H1 (cell line): ENCODE measurements at regions not wholly inside any gene's neighbourhood (a gene's known extent, or its start where the extent isn't known, plus 50 kb on each side); places are given as distances from the start of the nearest gene placed in this dataset.

Experiments used
- CTCF ChIA-PET: fragments of 300-600 bp; sonication (Branson Sonifier 250); formaldehyde crosslinking; loops from one replicate; lab custom pipeline; 2021; ENCODE audit not compliant: partially characterized antibody; lab: Charles Lee
- POLR2A ChIA-PET: fragments of 300-600 bp; sonication (Branson Sonifier 250); formaldehyde crosslinking; loops from one replicate; lab custom pipeline; 2021; ENCODE audit warnings: inconsistent platforms; ENCODE audit not compliant: partially characterized antibody; lab: Charles Lee
- DNase-seq, 2 experiments: peaks; one replicate each; pipeline versions ENCODE4 v3.0.0 to v3.0.0-alpha.2; 2010 to 2022; ENCODE audit warnings: low spot score in 2 of 2, low read depth in 1 of 2, mixed read lengths in 1 of 2
- FAIRE-seq: peaks from 2 replicates; lab custom pipeline; 2011; peaks lifted over from hg19 to GRCh38; lab: Jason Lieb, UNC
- H2AFZ ChIP-seq: 2 replicates; pipeline ENCODE4 v1.8.1; 2012; ENCODE audit warnings: low read length, inconsistent platforms
- H2AK5ac ChIP-seq: 2 replicates; pipeline ENCODE4 v1.6.1; 2013; ENCODE audit warnings: low read depth, low read length
- H2BK120ac ChIP-seq: replicated peaks from 2 replicates; pipeline ENCODE3; 2013; ENCODE audit warnings: low read depth, low read length, inconsistent platforms
- H2BK12ac ChIP-seq: 2 replicates; pipeline ENCODE4 v1.6.1; 2013; ENCODE audit warnings: low read depth, low read length
- H2BK15ac ChIP-seq: 2 replicates; pipeline ENCODE4 v1.6.1; 2013; ENCODE audit warnings: low read length
- H2BK20ac ChIP-seq: 2 replicates; pipeline ENCODE4 v1.6.1; 2013; ENCODE audit warnings: low read length
- H2BK5ac ChIP-seq: 2 replicates; pipeline ENCODE4 v1.6.1; 2013; ENCODE audit warnings: low read depth, low read length
- H3K14ac ChIP-seq: 2 replicates; pipeline ENCODE4 v1.6.1; 2013; ENCODE audit warnings: inconsistent platforms; ENCODE audit not compliant: insufficient read length
- H3K18ac ChIP-seq: 2 replicates; pipeline ENCODE4 v1.6.1; 2013; ENCODE audit warnings: low read length; ENCODE audit errors: extremely low read depth
- H3K23ac ChIP-seq: 2 replicates; pipeline ENCODE4 v1.6.1; 2013; ENCODE audit warnings: inconsistent platforms; ENCODE audit not compliant: insufficient read length
- H3K23me2 ChIP-seq: 2 replicates; pipeline ENCODE4 v1.6.1; 2013; ENCODE audit warnings: low read depth, low read length
- H3K27ac ChIP-seq: 2 replicates; pipeline ENCODE4 v1.6.1; 2011; ENCODE audit warnings: low read depth, low read length, inconsistent platforms
- H3K27me3 ChIP-seq, 4 experiments: replicated peaks in 1 of 4; 1 replicate in 1 of 4; 2 replicates in 3 of 4; pipeline versions ENCODE4 v1.6.1 to v1.8.1; 2011 to 2013; ENCODE audit warnings: low read length in 3 of 4, mild to moderate bottlenecking in 3 of 4, inconsistent platforms in 2 of 4, mixed read lengths in 2 of 4, moderate library complexity in 1 of 4; ENCODE audit not compliant: control insufficient read depth in 3 of 4, insufficient read depth in 3 of 4; ENCODE audit errors: extremely low read depth in 1 of 4
- H3K36me3 ChIP-seq, 4 experiments: 2 replicates each; pipeline versions ENCODE4 v1.6.1 to v1.8.1; 2011 to 2013; ENCODE audit warnings: mild to moderate bottlenecking in 4 of 4, low read length in 3 of 4, moderate library complexity in 2 of 4, control low read depth in 1 of 4, inconsistent platforms in 1 of 4; ENCODE audit not compliant: insufficient read depth in 4 of 4, control insufficient read depth in 2 of 4
- H3K4ac ChIP-seq: replicated peaks from 2 replicates; pipeline ENCODE3; 2013; ENCODE audit warnings: low read length, low read depth, mixed read lengths, inconsistent platforms; ENCODE audit not compliant: insufficient read length
- H3K4me1 ChIP-seq, 4 experiments: replicated peaks in 1 of 4; 1 replicate in 1 of 4; 2 replicates in 3 of 4; pipeline versions ENCODE4 v1.6.1 to v1.8.1; 2011 to 2013; ENCODE audit warnings: low read length in 3 of 4, inconsistent platforms in 2 of 4, mixed read lengths in 1 of 4; ENCODE audit not compliant: insufficient read depth in 4 of 4, control insufficient read depth in 3 of 4
- H3K4me2 ChIP-seq, 2 experiments: 2 replicates each; pipeline versions ENCODE4 v1.6.1 to v1.8.1; 2011 to 2013; ENCODE audit warnings: low read depth in 2 of 2, low read length in 2 of 2, control low read depth in 1 of 2, inconsistent platforms in 1 of 2, mild to moderate bottlenecking in 1 of 2; ENCODE audit not compliant: insufficient read depth in 1 of 2
- H3K4me3 ChIP-seq, 4 experiments: fragments of 200-600, 300-600 bp in 1 of 4; sonication (generic), shearing (Covaris generic), sonication (Bioruptor Twin) in 1 of 4; 2 replicates each; pipeline versions ENCODE4 v1.5.1 to v1.8.1; 2011 to 2016; ENCODE audit warnings: low read length in 4 of 4, low read depth in 3 of 4, control low read depth in 2 of 4, inconsistent platforms in 2 of 4, mild to moderate bottlenecking in 2 of 4, mixed read lengths in 1 of 4, moderate library complexity in 1 of 4; ENCODE audit not compliant: insufficient read depth in 2 of 4; ENCODE audit errors: extremely low read depth in 1 of 4
- H3K56ac ChIP-seq: replicated peaks from 2 replicates; pipeline ENCODE3; 2013; ENCODE audit warnings: low read depth, mild to moderate bottlenecking, mixed read lengths, low read length, inconsistent platforms; ENCODE audit not compliant: insufficient read length
- H3K79me1 ChIP-seq: 2 replicates; pipeline ENCODE4 v1.6.1; 2013; ENCODE audit warnings: low read depth, low read length, control low read depth
- H3K79me2 ChIP-seq, 2 experiments: 2 replicates each; pipeline versions ENCODE4 v1.6.1 to v1.8.1; 2012 to 2013; ENCODE audit warnings: low read length in 2 of 2, mild to moderate bottlenecking in 2 of 2, inconsistent platforms in 1 of 2; ENCODE audit not compliant: insufficient read depth in 2 of 2, control insufficient read depth in 1 of 2
- H3K9ac ChIP-seq, 4 experiments: replicated peaks in 1 of 4; 1 replicate in 1 of 4; 2 replicates in 3 of 4; pipeline versions ENCODE4 v1.6.1 to v1.8.1; 2011 to 2013; ENCODE audit warnings: low read depth in 3 of 4, low read length in 3 of 4, control low read depth in 2 of 4, mild to moderate bottlenecking in 2 of 4, moderate library complexity in 2 of 4, inconsistent platforms in 1 of 4; ENCODE audit errors: extremely low read depth in 1 of 4
- H3K9me3 ChIP-seq, 2 experiments: 2 replicates each; pipeline versions ENCODE4 v1.6.1 to v1.8.1; 2012 to 2013; ENCODE audit warnings: mild to moderate bottlenecking in 2 of 2, moderate library complexity in 2 of 2, control low read depth in 1 of 2, inconsistent platforms in 1 of 2, low read depth in 1 of 2, low read length in 1 of 2, mixed read lengths in 1 of 2; ENCODE audit not compliant: insufficient read depth in 2 of 2
- H4K20me1 ChIP-seq, 2 experiments: replicated peaks in 1 of 2; 2 replicates each; pipeline versions ENCODE3 to v1.8.1; 2011 to 2013; ENCODE audit warnings: inconsistent platforms in 2 of 2, low read length in 2 of 2, mild to moderate bottlenecking in 1 of 2; ENCODE audit not compliant: insufficient read depth in 2 of 2, control insufficient read depth in 1 of 2
- H4K5ac ChIP-seq: 2 replicates; pipeline ENCODE4 v1.6.1; 2013; ENCODE audit warnings: low read length, low read depth, mixed read lengths, inconsistent platforms; ENCODE audit not compliant: insufficient read length
- H4K8ac ChIP-seq: 2 replicates; pipeline ENCODE4 v1.8.0; 2013; ENCODE audit warnings: mild to moderate bottlenecking, moderate library complexity, low read length, inconsistent platforms; ENCODE audit not compliant: insufficient read depth; ENCODE audit errors: extremely low read depth
- H4K91ac ChIP-seq: replicated peaks from 2 replicates; pipeline ENCODE3; 2013; ENCODE audit warnings: low read length, mixed read lengths, inconsistent platforms; ENCODE audit not compliant: insufficient read length
- BACH1 ChIP-seq: IDR thresholded peaks from 2 replicates; pipeline ENCODE4 v1.6.1; 2012; ENCODE audit warnings: low read length, improper control_type of control experiment
- CHD1 ChIP-seq: IDR thresholded peaks from 2 replicates; pipeline ENCODE4 v1.6.1; 2012; ENCODE audit warnings: low read depth, low read length, improper control_type of control experiment
- CTBP2 ChIP-seq: IDR thresholded peaks from 2 replicates; pipeline ENCODE4 v1.7.0; 2011; ENCODE audit warnings: borderline replicate concordance, mild to moderate bottlenecking, moderate library complexity, mixed read lengths, low read length; ENCODE audit not compliant: insufficient read depth, insufficient read length
- NANOG ChIP-seq: IDR thresholded peaks from 2 replicates; pipeline ENCODE4 v1.6.1; 2011; ENCODE audit warnings: low read length, low read depth, mild to moderate bottlenecking, inconsistent platforms; ENCODE audit not compliant: insufficient read depth, poor library complexity, severe bottlenecking
- TAF1 ChIP-seq: IDR thresholded peaks from 2 replicates; pipeline ENCODE4 v1.6.1; 2011; ENCODE audit warnings: mild to moderate bottlenecking, low read depth, low read length
- YY1 ChIP-seq: IDR thresholded peaks from 2 replicates; pipeline ENCODE4 v1.6.1; 2011; ENCODE audit warnings: low read depth, mild to moderate bottlenecking, low read length
- ZNF274 ChIP-seq: IDR thresholded peaks from 2 replicates; pipeline ENCODE4 v1.7.0; 2012; ENCODE audit warnings: low read length, borderline replicate concordance; ENCODE audit errors: extremely low read depth

GRCh38 chr12:94807951-94808350 lies 157.6 kb upstream of the TMCC3 start:
- H2AK5ac ChIP-seq, result no peak overlapping the region
- TF ChIP-seq YY1, result no peak
- TF ChIP-seq CTBP2, result no peak
- no peak for TF ChIP-seq NANOG
- no peak for TF ChIP-seq BACH1
- TF ChIP-seq CHD1, result no peak
- TF ChIP-seq ZNF274, result no peak
- no peak for TF ChIP-seq TAF1
- H3K14ac ChIP-seq, result no peak overlapping the region
- H2BK120ac ChIP-seq, result no peak overlapping the region
- H3K4me1 ChIP-seq, result no peaks in the 10 kb centered on the region
- no peak overlapping the region for H4K5ac ChIP-seq
- H4K91ac ChIP-seq, result no peak overlapping the region
- no peak overlapping the region for H2BK15ac ChIP-seq
- H3K79me1 ChIP-seq, result no peaks in the 10 kb centered on the region
- no peaks in the 10 kb centered on the region for H3K36me3 ChIP-seq
- H4K8ac ChIP-seq, result no peak overlapping the region
- H3K27ac ChIP-seq, result no peak overlapping the region
- H3K4ac ChIP-seq, result no peak overlapping the region
- H3K4me3 ChIP-seq, result no peak overlapping the region
- H3K79me2 ChIP-seq, result no peaks in the 10 kb centered on the region
- DNase-seq (no peak), FAIRE-seq (no peak)
- POLR2A ChIA-PET, result no interaction called here
- H2BK5ac ChIP-seq, result no peak overlapping the region
- CTCF ChIA-PET, result interaction anchor here (0.6 to 2.1 kb wide), 3 partner anchors 68 to 263 kb away, joined by 3 to 6 read pairs (median 4); no protein-coding TSS in a partner anchor
- no peak overlapping the region for H3K4me2 ChIP-seq
- no peak overlapping the region for H2BK12ac ChIP-seq
- H3K9me3 ChIP-seq, result peaks cover 8 to 15% of the 10 kb centered on the region in 2 experiments; a peak in 3 of 4 replicates
- H3K23me2 ChIP-seq, result no peaks in the 10 kb centered on the region
- no peak overlapping the region for H3K56ac ChIP-seq
- no peak overlapping the region for H3K23ac ChIP-seq
- no peak overlapping the region for H2AFZ ChIP-seq
- no peak overlapping the region for H2BK20ac ChIP-seq
- H4K20me1 ChIP-seq, result no peaks in the 10 kb centered on the region
- H3K27me3 ChIP-seq, result peaks cover 0 to 1% (median 0%) of the 10 kb centered on the region in 4 experiments; a peak in 1 of 7 replicates
- no peak overlapping the region for H3K9ac ChIP-seq
- H3K18ac ChIP-seq, result no peak overlapping the region
